ENCODE measurements at regions not wholly inside any gene's neighbourhood (a gene's known extent, or its start where the extent isn't known, plus 50 kb on each side); places are given as distances from the start of the nearest gene placed in this dataset.

DNA sequence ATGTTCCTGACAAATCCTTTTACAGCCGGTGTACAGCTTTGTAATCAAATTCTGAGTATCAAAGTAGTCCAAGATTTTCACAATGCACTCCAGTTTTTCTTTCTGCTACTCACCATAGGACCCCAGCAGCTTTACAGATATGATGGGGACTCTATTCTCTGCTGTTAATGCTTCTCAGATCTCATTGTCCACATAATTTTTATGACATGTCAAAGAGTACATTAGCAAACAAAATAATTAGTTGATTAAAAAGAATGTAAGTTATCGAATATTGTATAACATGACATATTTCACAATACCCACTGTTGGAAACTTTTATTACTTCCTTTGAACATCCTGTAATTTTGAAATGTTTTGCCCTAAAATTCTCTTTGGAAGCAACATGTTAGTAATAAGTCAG is 81.4 kb upstream of the KIAA1217 start:
- no peaks in the 10 kb centered on the region; the same call in 1 of the 2 replicates for H3K27me3 ChIP-seq (replicated peaks; ENCODE audit: insufficient read depth)
- H3K27ac ChIP-seq = no peak overlapping the region
- no peak for DNase-seq
- 23 to 26% methylated on average over 2 of the region's 2 CpGs for WGBS, 2 experiments (ENCODE audit: low coverage in 1 of 2, low lambda C conversion rate in 2 of 2, missing lambda C conversion rate in 2 of 2)
- TF ChIP-seq EZH2 (IDR thresholded peaks at IDR 0.05; ENCODE audit: insufficient read depth, poor library complexity, severe bottlenecking) (no peak), EZH2phosphoT487 (IDR thresholded peaks at IDR 0.05; ENCODE audit: insufficient read depth, low read depth) (no peak)
- H3K36me3 ChIP-seq (ENCODE audit: low read depth) = no peaks in the 10 kb centered on the region
- in situ Hi-C loops (cut with MboI) = no loop called here
- no peaks in the 10 kb centered on the region for H3K9me3 ChIP-seq (ENCODE audit: low read depth)
- no peak overlapping the region for H2AFZ ChIP-seq
- no peak overlapping the region for H3K4me2 ChIP-seq (ENCODE audit: unreplicated experiment)
- H3K4me3 ChIP-seq = no peak overlapping the region
- H3K4me1 ChIP-seq (ENCODE audit: insufficient read depth) = no peaks in the 10 kb centered on the region
- no peaks in the 10 kb centered on the region for H3K9me2 ChIP-seq (ENCODE audit: insufficient read depth)
- no peaks in the 10 kb centered on the region for H3F3A ChIP-seq (ENCODE audit: insufficient read depth)
- no peak overlapping the region for H3K9ac ChIP-seq
- no peaks in the 10 kb centered on the region; the same call in 1 of the 2 replicates for H4K20me1 ChIP-seq (ENCODE audit: insufficient read depth)
- no peaks in the 10 kb centered on the region for H3K79me2 ChIP-seq (ENCODE audit: insufficient read depth)

DNA sequence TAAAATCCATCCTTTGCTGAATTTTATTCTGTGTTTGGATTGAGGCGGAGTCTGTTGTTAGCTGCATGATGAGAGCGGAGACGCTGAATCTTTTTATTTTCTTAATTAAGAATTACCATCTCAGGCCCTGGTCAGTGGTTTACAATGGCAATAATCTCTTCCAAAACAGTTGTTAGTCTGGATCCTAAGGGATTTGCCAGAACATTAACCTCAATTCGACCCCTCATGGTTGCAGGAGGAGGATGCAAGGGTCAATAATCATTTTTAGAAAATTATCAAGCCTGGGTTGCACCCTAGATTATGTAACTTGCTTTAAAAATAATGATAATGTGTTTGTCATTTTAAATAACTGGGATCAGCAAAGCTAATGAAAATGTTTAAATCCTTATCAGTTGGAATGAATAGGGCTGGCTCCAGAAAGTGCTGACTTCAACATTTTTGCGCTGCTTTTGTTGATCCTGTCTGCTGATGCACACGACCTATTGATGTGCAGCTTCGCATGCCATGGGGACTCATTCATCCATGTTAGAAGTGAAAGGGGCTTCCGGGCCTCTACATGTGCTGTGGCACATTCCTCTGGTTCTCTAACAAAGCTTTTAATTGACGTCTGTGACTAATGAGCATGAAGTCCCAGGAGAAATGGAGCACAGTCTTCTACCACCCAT is 80.7 kb upstream of the KIAA1217 start:
- Histone ChIP-seq H4K20me1 (ENCODE audit: insufficient read depth) (no peaks in the 10 kb centered on the region; the same call in 1 of the 2 replicates), H3F3A (ENCODE audit: insufficient read depth) (no peaks in the 10 kb centered on the region), H3K4me1 (ENCODE audit: insufficient read depth) (peaks cover 4% of the 10 kb centered on the region; the same call in 1 of the 2 replicates), H3K9me3 (ENCODE audit: low read depth) (no peaks in the 10 kb centered on the region), H3K4me3 (no peak overlapping the region), H3K27me3 (replicated peaks; ENCODE audit: insufficient read depth) (no peaks in the 10 kb centered on the region; the same call in 1 of the 2 replicates), H3K36me3 (ENCODE audit: low read depth) (no peaks in the 10 kb centered on the region), H2AFZ (no peak overlapping the region), H3K4me2 (ENCODE audit: unreplicated experiment) (no peak overlapping the region), H3K79me2 (ENCODE audit: insufficient read depth) (no peaks in the 10 kb centered on the region), H3K27ac (no peak overlapping the region), H3K9ac (no peak overlapping the region), H3K9me2 (ENCODE audit: insufficient read depth) (no peaks in the 10 kb centered on the region)
- TF ChIP-seq EZH2 (IDR thresholded peaks at IDR 0.05; ENCODE audit: insufficient read depth, poor library complexity, severe bottlenecking) = no peak
- TF ChIP-seq EZH2phosphoT487 (IDR thresholded peaks at IDR 0.05; ENCODE audit: insufficient read depth, low read depth) = no peak
- no peak for DNase-seq
- in situ Hi-C loops (cut with MboI) = no loop called here
- WGBS, 2 experiments (ENCODE audit: low coverage in 1 of 2, low lambda C conversion rate in 2 of 2, missing lambda C conversion rate in 2 of 2) = 72 to 73% methylated on average over 9 of the region's 9 CpGs

DNA sequence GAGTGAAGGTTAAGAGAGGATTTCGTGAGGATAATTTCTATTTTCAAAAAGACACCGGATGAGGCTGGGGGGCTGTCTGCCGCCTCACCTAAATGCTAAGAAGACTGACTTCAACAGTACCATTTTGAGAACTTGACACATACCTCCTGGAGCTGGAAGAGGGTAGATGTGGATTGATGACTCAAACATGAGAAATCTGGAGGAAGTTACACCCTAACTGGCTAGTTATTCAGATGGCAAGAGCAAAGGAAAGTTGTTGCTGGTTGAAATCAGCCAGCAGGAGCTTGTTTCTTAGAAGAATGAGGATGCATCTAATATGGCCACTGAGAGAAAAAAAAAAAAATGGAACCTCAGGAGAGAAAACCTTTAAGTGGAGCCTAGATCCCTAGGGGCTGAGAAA is 76.2 kb upstream of the KIAA1217 start:
- WGBS, 2 experiments (ENCODE audit: low coverage in 1 of 2, low lambda C conversion rate in 2 of 2, missing lambda C conversion rate in 2 of 2) = 76 to 81% methylated on average over 3 of the region's 3 CpGs

DNA sequence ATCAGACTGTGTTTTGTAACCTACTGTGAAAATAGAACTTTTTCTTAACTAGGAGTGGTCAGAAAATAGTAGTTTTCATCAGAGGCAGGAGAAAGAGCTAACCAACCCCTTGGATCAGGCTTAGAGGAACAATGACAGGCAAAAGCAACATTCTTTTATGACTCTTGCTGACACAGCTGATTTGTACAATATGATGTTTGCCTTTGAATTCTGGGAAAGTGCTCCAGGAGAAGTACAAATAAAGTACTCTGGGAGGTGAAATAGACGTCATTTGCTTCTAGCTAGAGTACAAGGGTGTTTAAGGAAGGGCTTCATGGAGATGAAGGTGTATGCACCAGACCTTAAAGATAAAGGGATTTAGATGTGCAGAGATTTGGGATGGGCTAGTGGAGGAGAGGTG is 75.1 kb upstream of the KIAA1217 start:
- TF ChIP-seq EZH2phosphoT487 (IDR thresholded peaks at IDR 0.05; ENCODE audit: insufficient read depth, low read depth) (no peak), EZH2 (IDR thresholded peaks at IDR 0.05; ENCODE audit: insufficient read depth, poor library complexity, severe bottlenecking) (no peak)
- Histone ChIP-seq H3K4me3 (no peak overlapping the region), H3K9me3 (ENCODE audit: low read depth) (no peaks in the 10 kb centered on the region), H3K79me2 (ENCODE audit: insufficient read depth) (no peaks in the 10 kb centered on the region), H3F3A (ENCODE audit: insufficient read depth) (no peaks in the 10 kb centered on the region), H3K4me1 (ENCODE audit: insufficient read depth) (peaks cover 4% of the 10 kb centered on the region; the same call in 1 of the 2 replicates), H3K4me2 (ENCODE audit: unreplicated experiment) (no peak overlapping the region), H3K36me3 (ENCODE audit: low read depth) (no peaks in the 10 kb centered on the region), H3K27me3 (replicated peaks; ENCODE audit: insufficient read depth) (no peaks in the 10 kb centered on the region), H2AFZ (no peak overlapping the region), H3K9me2 (ENCODE audit: insufficient read depth) (no peaks in the 10 kb centered on the region), H3K9ac (no peak overlapping the region), H4K20me1 (ENCODE audit: insufficient read depth) (no peaks in the 10 kb centered on the region; the same call in 1 of the 2 replicates), H3K27ac (no peak overlapping the region)
- no peak for DNase-seq
- in situ Hi-C loops (cut with MboI) = no loop called here
- WGBS, 2 experiments (ENCODE audit: low coverage in 1 of 2, low lambda C conversion rate in 2 of 2, missing lambda C conversion rate in 2 of 2) = 33 to 39% methylated on average over 1 of the region's 1 CpG

More for the DNA sequence above, 76.2 kb upstream of the KIAA1217 start:
- Histone ChIP-seq H3K9me3 (ENCODE audit: low read depth) (no peaks in the 10 kb centered on the region), H3K27ac (no peak overlapping the region), H4K20me1 (ENCODE audit: insufficient read depth) (no peaks in the 10 kb centered on the region; the same call in 1 of the 2 replicates), H3K9ac (no peak overlapping the region), H3K4me1 (ENCODE audit: insufficient read depth) (peaks cover 4% of the 10 kb centered on the region; the same call in 1 of the 2 replicates), H3F3A (ENCODE audit: insufficient read depth) (no peaks in the 10 kb centered on the region), H3K4me2 (ENCODE audit: unreplicated experiment) (no peak overlapping the region), H3K4me3 (no peak overlapping the region), H3K36me3 (ENCODE audit: low read depth) (no peaks in the 10 kb centered on the region), H3K9me2 (ENCODE audit: insufficient read depth) (no peaks in the 10 kb centered on the region), H3K27me3 (replicated peaks; ENCODE audit: insufficient read depth) (no peaks in the 10 kb centered on the region), H2AFZ (peak overlapping the region; percentile 33; the same call in 1 of the 2 replicates), H3K79me2 (ENCODE audit: insufficient read depth) (no peaks in the 10 kb centered on the region)
- TF ChIP-seq EZH2 (IDR thresholded peaks at IDR 0.05; ENCODE audit: insufficient read depth, poor library complexity, severe bottlenecking) (no peak), EZH2phosphoT487 (IDR thresholded peaks at IDR 0.05; ENCODE audit: insufficient read depth, low read depth) (no peak)
- in situ Hi-C loops (cut with MboI) = no loop called here
- peak; percentile 49 for DNase-seq

Measured in GM23248 (cell line).